ENCODE measurements at regions not wholly inside any gene's neighbourhood (a gene's known extent, or its start where the extent isn't known, plus 50 kb on each side); places are given as distances from the start of the nearest gene placed in this dataset.
"Not testable (repeated sequence)": the region's sequence is repeated elsewhere in the genome, so short reads cannot be mapped to it uniquely, and the experiment has no call there.

- Mint-ChIP-seq H3K36me3 (no peaks in the 10 kb centered on the region), H3K27ac (no peak overlapping the region), H3K4me3 (no peak overlapping the region), H3K9me3 (no peaks in the 10 kb centered on the region), H3K27me3 (ENCODE audit: low read depth in 3 of 3) (peaks cover 0 to 12% (median 5%) of the 10 kb centered on the region in 3 donors), H3K4me1 (no peaks in the 10 kb centered on the region)
- no peak for DNase-seq
These were observed 179.1 kb downstream of the RPS24 start for GRCh38 chr10:78212786-78213175.

- no peak for DNase-seq
- H3K27me3 Mint-ChIP-seq (ENCODE audit: low read depth in 3 of 3): peaks cover 0 to 17% (median 5%) of the 10 kb centered on the region in 3 donors
- H3K36me3 Mint-ChIP-seq: no peaks in the 10 kb centered on the region
- no peak overlapping the region for H3K4me3 Mint-ChIP-seq
- no peaks in the 10 kb centered on the region for H3K9me3 Mint-ChIP-seq
- no peak overlapping the region for H3K27ac Mint-ChIP-seq
- H3K4me1 Mint-ChIP-seq: no peaks in the 10 kb centered on the region
These were observed 181.3 kb downstream of the RPS24 start for GRCh38 chr10:78214955-78215354.

GRCh38 chr10:78215645-78216044 lies 182.0 kb downstream of the RPS24 start:
- H3K27me3 Mint-ChIP-seq (ENCODE audit: low read depth in 3 of 3): peaks cover 0 to 17% (median 5%) of the 10 kb centered on the region in 3 donors
- no peaks in the 10 kb centered on the region for H3K36me3 Mint-ChIP-seq
- no peaks in the 10 kb centered on the region for H3K9me3 Mint-ChIP-seq
- H3K4me1 Mint-ChIP-seq: no peaks in the 10 kb centered on the region
- no peak overlapping the region for H3K4me3 Mint-ChIP-seq
- DNase-seq: no peak
- H3K27ac Mint-ChIP-seq: no peak overlapping the region

- no peak overlapping the region for H3K27ac Mint-ChIP-seq
- no peaks in the 10 kb centered on the region for H3K4me1 Mint-ChIP-seq
- DNase-seq: no peak
- no peak overlapping the region for H3K4me3 Mint-ChIP-seq
- H3K27me3 Mint-ChIP-seq (ENCODE audit: low read depth in 3 of 3): peaks cover 0 to 17% (median 7%) of the 10 kb centered on the region in 3 donors
- H3K36me3 Mint-ChIP-seq: no peaks in the 10 kb centered on the region
- H3K9me3 Mint-ChIP-seq: no peaks in the 10 kb centered on the region
These were observed 183.7 kb downstream of the RPS24 start for GRCh38 chr10:78217336-78217735.

- no peak for DNase-seq
- no peaks in the 10 kb centered on the region for H3K4me1 Mint-ChIP-seq
- H3K36me3 Mint-ChIP-seq: no peaks in the 10 kb centered on the region
- H3K27ac Mint-ChIP-seq: no peak overlapping the region
- H3K9me3 Mint-ChIP-seq: no peaks in the 10 kb centered on the region
- H3K27me3 Mint-ChIP-seq (ENCODE audit: low read depth in 3 of 3): peaks cover 0 to 18% (median 7%) of the 10 kb centered on the region in 3 donors
- no peak overlapping the region for H3K4me3 Mint-ChIP-seq
These were observed 185.3 kb downstream of the RPS24 start for GRCh38 chr10:78218798-78219490.

- not testable (repeated sequence) for H3K4me3 Mint-ChIP-seq, H3K9me3 Mint-ChIP-seq, H3K27ac Mint-ChIP-seq, H3K4me1 Mint-ChIP-seq, H3K36me3 Mint-ChIP-seq, DNase-seq
- peaks cover 0 to 19% (median 6%) of the 10 kb centered on the region in 3 donors for H3K27me3 Mint-ChIP-seq (ENCODE audit: low read depth in 3 of 3)
These were observed 185.9 kb downstream of the RPS24 start for GRCh38 chr10:78219568-78219967.

GRCh38 chr10:78220781-78221180 lies 187.1 kb downstream of the RPS24 start:
- Mint-ChIP-seq H3K36me3 (no peaks in the 10 kb centered on the region), H3K9me3 (no peaks in the 10 kb centered on the region), H3K4me1 (no peaks in the 10 kb centered on the region), H3K27ac (no peak overlapping the region), H3K4me3 (no peak overlapping the region), H3K27me3 (ENCODE audit: low read depth in 3 of 3) (peaks cover 0 to 17% (median 4%) of the 10 kb centered on the region in 3 donors)
- DNase-seq: no peak

GRCh38 chr10:78222096-78222790 lies 188.6 kb downstream of the RPS24 start:
- H3K27ac Mint-ChIP-seq: no peak overlapping the region
- peaks cover 0 to 19% (median 2%) of the 10 kb centered on the region in 3 donors for H3K27me3 Mint-ChIP-seq (ENCODE audit: low read depth in 3 of 3)
- DNase-seq: no peak
- no peaks in the 10 kb centered on the region for H3K36me3 Mint-ChIP-seq
- H3K4me3 Mint-ChIP-seq: no peak overlapping the region
- no peaks in the 10 kb centered on the region for H3K4me1 Mint-ChIP-seq
- no peaks in the 10 kb centered on the region for H3K9me3 Mint-ChIP-seq

- DNase-seq: no peak
- Mint-ChIP-seq H3K27ac (no peak overlapping the region), H3K27me3 (ENCODE audit: low read depth in 3 of 3) (peaks cover 0 to 19% (median 4%) of the 10 kb centered on the region in 3 donors), H3K9me3 (no peaks in the 10 kb centered on the region), H3K36me3 (no peaks in the 10 kb centered on the region), H3K4me1 (no peaks in the 10 kb centered on the region), H3K4me3 (no peak overlapping the region)
These were observed 189.4 kb downstream of the RPS24 start for GRCh38 chr10:78223088-78223487.

- Mint-ChIP-seq H3K36me3 (no peaks in the 10 kb centered on the region), H3K27ac (no peak overlapping the region), H3K9me3 (no peaks in the 10 kb centered on the region), H3K4me3 (no peak overlapping the region), H3K27me3 (ENCODE audit: low read depth in 3 of 3) (peaks cover 2 to 18% (median 4%) of the 10 kb centered on the region in 3 donors), H3K4me1 (no peaks in the 10 kb centered on the region)
- DNase-seq: no peak
These were observed 190.9 kb downstream of the RPS24 start for GRCh38 chr10:78224602-78225001.

GRCh38 chr10:78225594-78225993 lies 191.9 kb downstream of the RPS24 start:
- Mint-ChIP-seq H3K4me1 (peaks cover 9% of the 10 kb centered on the region in 2 donors), H3K27me3 (ENCODE audit: low read depth in 3 of 3) (peaks cover 3 to 20% (median 11%) of the 10 kb centered on the region in 3 donors), H3K27ac (no peak overlapping the region), H3K4me3 (no peak overlapping the region), H3K9me3 (peaks cover 0 to 4% (median 0%) of the 10 kb centered on the region in 6 donors), H3K36me3 (no peaks in the 10 kb centered on the region)
- no peak for DNase-seq

- H3K4me1 Mint-ChIP-seq: peaks cover 17 to 23% of the 10 kb centered on the region in 2 donors
These were observed 195.8 kb downstream of the RPS24 start for GRCh38 chr10:78229489-78229888.

GRCh38 chr10:78229950-78230675 lies 196.4 kb downstream of the RPS24 start:
- Mint-ChIP-seq H3K27me3 (ENCODE audit: low read depth in 3 of 3) (peaks cover 5 to 24% (median 13%) of the 10 kb centered on the region in 3 donors), H3K4me3 (peak overlapping the region in 1 of 5 donors; percentile 43), H3K4me1 (peaks cover 17 to 23% of the 10 kb centered on the region in 2 donors), H3K27ac (peak overlapping the region; percentile 31 to 68 (median 62)), H3K36me3 (peaks cover 0 to 5% (median 0%) of the 10 kb centered on the region in 3 donors), H3K9me3 (peaks cover 0 to 4% (median 0%) of the 10 kb centered on the region in 6 donors)
- DNase-seq: peak; percentile 50 to 62 (median 55)

More at GRCh38 chr10:78229489-78229888, 195.8 kb downstream of the RPS24 start:
- no peak for DNase-seq
- no peak overlapping the region for H3K4me3 Mint-ChIP-seq
- peaks cover 0 to 4% (median 0%) of the 10 kb centered on the region in 6 donors for H3K9me3 Mint-ChIP-seq
- H3K27ac Mint-ChIP-seq: peak overlapping the region in 3 of 6 donors; percentile 15 to 68 (median 66)
- H3K27me3 Mint-ChIP-seq (ENCODE audit: low read depth in 3 of 3): peaks cover 5 to 20% (median 9%) of the 10 kb centered on the region in 3 donors
- peaks cover 0 to 5% (median 0%) of the 10 kb centered on the region in 3 donors for H3K36me3 Mint-ChIP-seq

- peaks cover 0 to 4% (median 0%) of the 10 kb centered on the region in 6 donors for H3K9me3 Mint-ChIP-seq
- H3K4me1 Mint-ChIP-seq: peaks cover 18 to 29% of the 10 kb centered on the region in 2 donors
- peaks cover 5 to 26% (median 19%) of the 10 kb centered on the region in 3 donors for H3K27me3 Mint-ChIP-seq (ENCODE audit: low read depth in 3 of 3)
- H3K4me3 Mint-ChIP-seq: no peak overlapping the region
- H3K27ac Mint-ChIP-seq: no peak overlapping the region
- DNase-seq: no peak
- H3K36me3 Mint-ChIP-seq: peaks cover 0 to 5% (median 0%) of the 10 kb centered on the region in 3 donors
These were observed 197.7 kb downstream of the RPS24 start for GRCh38 chr10:78231327-78231726.
